Left forelimb (tissue), 1 donor: ENCODE measurements at regions not wholly inside any gene's neighbourhood (a gene's known extent, or its start where the extent isn't known, plus 50 kb on each side); places are given as distances from the start of the nearest gene placed in this dataset.
"Not testable (repeated sequence)": the region's sequence is repeated elsewhere in the genome, so short reads cannot be mapped to it uniquely, and the experiment has no call there.

Experiments
- DNase-seq: peaks from one replicate; pipeline ENCODE4 v3.0.0-alpha.2; 2018; ENCODE audit warnings: low spot score

DNA sequence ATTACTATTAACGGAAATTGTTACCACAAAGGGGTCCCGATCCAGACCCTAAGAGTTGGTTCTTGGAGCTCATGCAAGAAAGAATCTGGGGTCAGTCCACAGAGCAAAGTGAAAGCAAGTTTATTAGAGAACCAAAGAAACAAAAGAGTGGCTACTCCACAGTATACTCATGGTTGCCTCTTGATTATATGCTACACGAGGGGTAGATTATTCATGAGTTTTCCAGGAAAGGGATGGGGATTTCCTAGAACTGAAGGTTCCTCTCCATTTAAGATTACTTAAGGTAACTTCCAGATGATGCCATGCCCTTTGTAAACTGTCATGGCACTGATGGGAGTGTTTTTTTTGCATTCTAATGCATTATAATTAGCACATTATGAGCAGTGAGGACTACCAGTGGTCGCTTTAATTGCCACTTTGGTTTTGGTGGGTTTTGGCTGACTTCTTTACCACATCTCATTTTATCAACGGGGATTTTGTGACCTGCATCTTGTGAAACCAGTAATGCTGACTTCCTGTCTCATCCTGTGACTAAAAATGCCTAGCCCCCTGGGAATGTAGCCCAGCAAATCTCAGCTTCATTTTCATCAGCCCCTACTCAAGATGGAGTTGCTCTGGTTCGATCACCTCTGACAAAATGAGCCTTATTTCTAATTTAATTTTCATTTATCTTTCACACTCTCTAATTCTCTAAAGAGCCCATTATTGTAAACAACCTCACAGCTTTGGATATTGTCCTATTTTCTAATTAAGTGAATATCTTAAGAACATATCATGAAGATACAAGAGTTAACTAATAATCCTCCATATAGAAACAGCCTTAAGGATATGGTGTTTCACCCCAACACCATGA, 336.3 kb downstream of the RASEF start:
- no peak for DNase-seq

DNA sequence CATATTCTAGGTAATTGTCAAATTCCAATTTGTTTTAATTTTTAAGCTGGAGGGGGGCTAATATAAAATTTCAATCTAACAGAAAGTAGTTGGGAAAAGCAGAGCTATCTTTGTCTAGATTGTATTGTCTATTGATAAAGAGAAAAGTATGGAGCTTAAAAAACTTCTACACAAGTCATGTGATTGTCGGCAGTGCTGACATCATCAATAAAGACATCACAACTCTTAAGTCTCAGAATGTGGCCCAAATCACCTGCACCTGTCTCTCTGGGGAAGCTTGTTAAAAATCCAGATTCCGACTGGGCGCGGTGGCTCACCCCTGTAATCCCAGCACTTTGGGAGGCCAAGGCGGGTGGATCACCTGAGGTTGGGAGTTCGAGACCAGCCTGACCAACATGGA, 333.8 kb downstream of the RASEF start:
- no peak for DNase-seq

DNA sequence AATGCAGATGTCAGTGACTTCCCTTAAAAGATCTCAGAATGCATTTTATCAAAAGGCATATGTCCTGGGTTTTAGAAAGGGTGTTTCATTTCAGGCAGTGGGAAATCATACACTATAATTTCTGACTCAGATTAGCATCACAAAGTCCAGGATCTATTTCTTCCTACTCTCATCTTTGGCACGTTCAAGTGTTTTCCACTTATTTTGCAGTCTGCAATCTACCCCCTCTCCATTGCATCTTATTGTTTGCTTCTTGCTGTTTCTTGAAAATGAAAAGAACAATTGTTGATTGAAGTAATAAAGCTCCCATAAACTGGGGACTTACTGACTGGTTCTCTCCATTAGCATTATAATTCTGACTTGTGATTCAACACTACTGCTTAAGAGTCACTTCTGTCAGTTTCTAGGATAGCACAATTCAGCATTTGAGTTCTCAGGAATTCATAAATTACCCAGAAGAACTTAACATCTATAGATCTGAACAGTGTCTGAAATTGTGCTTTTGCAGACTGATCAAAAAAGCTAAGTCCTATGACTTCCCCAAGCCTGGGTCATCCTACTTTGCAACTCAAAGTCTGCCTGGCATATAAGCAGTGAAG, 332.9 kb downstream of the RASEF start:
- no peak for DNase-seq

DNA sequence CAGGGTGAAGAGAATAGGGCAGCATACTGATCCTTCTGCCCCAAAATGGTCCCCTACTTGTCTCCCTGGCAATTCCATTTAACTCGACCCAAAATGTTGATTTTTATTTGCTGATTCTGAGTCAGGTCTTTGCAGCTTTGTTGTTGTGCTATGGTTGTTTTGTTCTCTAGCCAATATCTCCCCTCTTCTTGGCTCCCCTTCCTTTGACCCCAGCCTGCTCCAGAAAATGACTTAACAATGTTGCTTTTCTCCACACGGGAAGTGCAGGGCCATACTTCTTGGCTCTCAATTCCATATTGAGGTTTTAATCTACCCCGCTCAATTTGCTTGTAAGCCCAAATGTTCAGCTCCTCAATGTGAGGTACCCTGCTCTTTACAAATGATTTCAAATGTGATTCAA, 330.0 kb downstream of the RASEF start:
- DNase-seq = peak; percentile 64

DNA sequence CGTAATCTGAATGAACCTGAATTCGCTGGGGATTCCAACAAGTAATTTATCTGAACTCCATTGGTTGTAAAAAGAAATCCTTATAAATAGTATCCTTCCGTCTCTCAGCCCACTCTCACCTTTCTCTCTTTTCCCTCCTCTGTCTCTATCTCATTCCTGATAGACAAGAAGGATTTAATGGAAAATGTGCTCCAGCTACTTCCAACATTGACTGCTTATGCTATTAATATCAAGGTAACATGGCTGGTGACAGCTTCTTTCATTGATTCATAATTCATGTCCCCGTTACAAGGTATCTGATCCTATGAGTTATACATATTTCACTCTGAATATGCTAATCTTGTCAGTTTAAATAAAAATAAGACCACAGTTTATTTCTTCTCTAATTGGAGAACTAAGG, 326.8 kb downstream of the RASEF start:
- DNase-seq = no peak

DNA sequence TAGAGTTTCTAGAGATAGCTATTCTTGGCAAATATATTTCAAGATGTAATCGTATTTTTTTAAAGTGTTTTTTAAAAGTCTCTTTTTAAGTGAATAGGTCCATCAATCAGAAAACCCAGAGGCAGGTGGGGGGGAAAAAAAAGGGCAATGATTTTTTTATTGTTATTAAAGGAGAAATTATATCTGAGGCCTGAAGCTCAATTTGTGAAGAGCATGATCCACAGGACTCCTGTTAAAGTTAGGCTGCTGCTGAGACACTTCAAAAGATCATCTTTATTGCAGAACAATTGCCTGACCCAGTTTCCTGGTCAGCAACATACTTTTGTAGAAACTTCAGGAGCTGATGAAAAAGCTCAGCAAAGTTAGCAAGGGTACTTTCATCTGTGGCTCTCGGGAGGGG, 326.2 kb downstream of the RASEF start:
- DNase-seq = no peak

DNA sequence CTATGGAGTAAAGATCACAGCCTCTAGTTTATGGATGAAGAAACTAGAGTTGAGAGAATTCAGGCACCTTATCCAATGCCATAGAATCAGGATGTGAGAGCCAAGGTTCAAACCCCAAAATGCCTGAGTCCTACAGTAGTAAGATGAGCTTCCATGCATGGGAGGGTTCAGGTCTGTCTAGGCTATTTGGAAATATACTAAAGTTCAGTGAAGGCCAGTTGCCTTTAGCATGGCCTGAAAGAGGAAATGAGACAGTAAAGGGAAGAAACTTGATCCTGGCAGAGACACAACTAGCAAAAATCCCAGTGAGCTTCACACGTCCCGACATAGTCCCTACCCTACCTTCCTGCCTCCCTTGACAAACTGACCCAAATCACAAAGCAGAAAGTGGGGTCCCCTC, 317.0 kb downstream of the RASEF start:
- DNase-seq = no peak

DNA sequence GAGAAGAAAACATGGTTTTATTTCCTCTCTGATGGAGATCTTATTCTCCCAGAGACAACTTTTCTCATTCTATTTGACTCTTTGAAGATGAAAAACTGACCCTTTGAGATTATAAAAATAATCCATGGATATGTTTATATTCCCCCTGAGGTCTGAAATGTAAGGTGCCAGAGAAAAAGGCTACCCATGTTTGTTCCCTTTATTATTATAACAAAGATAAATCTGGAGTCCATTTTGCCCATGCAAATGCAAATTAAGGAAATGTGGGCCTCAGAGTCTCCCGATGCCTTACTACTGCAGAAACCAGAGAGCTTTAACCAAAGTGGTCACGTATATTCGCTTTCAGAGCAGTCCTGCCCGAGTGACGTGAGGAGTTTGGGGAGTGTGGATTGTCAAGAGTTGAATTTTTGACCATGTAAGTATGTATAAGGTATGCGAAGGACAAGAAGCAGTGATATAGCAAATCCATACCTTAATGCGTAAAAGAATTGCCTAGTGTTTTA, 312.5 kb downstream of the RASEF start:
- DNase-seq = no peak

DNA sequence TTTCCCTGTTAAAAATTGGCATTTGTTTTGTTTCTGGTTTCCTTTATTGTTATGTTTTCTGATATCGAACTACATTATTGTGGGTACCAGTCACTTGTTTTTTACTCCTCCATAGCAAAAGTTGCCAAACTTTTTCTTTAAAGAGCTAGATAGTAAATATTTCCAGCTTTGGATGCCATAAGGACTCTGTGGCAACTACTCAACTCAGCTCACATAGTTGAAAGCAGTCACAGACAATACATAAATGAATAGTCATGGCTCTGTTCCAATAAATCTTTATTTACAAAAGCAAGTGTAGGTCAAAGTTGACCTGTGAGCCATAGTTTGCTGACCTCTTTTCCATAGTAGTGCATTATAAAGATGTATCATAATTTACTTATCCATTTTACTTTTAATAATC, 305.0 kb downstream of the RASEF start:
- DNase-seq = no peak

DNA sequence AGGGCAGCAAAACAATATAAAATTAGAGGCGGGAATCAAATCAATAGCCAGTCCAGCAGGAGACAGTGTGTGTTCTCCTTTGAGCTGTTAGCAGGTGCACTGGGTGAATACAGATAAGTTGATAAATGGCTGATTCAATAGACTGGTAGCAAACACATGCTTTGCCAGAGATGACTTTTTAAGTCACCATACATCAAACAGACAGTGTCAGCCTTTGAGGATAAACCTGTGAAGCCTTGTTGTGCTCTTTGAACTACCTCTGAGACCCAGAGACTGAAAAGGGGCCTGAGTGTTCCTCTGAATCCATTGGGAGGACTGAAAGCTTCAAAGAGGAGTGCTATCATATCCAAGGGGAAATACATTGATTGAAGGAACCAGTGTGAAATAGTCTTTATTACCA, 301.9 kb downstream of the RASEF start:
- no peak for DNase-seq

DNA sequence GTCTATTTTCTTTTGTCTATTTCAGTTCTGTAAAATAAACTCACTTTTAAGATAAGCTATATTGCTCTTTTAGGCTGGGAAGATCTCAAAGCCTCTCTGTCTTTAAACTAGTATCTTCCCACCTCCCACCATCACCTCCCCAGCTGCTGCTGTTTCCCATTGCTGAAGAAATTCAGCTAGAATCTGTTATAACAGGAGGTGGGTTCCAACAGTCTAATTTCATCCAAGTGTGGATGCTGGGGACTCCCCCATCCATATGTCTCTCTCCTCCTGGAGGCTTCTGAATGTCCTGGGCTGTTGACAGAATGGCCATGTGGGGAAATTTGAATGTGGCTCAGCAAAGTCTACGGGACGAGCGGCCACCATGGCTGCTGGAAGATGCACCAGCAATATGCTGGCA, 301.0 kb downstream of the RASEF start:
- no peak for DNase-seq

DNA sequence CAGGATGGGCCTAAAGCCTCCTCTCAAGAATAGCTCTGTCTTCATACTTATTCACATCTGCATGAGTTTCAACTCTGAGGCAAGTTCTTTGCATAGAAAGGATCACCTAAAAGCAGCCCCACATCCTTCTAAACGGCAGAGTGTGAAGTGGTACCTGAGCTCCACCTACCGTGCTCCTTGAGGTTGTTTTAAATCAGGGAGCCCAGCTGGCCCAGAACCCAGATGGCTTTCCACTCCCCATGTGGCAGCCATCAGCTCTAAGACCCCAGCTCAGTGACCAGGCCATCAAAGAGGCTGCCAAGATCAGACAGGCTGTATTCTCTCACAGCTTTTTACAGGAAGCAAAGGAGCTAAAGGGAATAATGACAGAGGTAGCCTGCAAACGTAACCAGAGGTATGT, 299.3 kb downstream of the RASEF start:
- no peak for DNase-seq

DNA sequence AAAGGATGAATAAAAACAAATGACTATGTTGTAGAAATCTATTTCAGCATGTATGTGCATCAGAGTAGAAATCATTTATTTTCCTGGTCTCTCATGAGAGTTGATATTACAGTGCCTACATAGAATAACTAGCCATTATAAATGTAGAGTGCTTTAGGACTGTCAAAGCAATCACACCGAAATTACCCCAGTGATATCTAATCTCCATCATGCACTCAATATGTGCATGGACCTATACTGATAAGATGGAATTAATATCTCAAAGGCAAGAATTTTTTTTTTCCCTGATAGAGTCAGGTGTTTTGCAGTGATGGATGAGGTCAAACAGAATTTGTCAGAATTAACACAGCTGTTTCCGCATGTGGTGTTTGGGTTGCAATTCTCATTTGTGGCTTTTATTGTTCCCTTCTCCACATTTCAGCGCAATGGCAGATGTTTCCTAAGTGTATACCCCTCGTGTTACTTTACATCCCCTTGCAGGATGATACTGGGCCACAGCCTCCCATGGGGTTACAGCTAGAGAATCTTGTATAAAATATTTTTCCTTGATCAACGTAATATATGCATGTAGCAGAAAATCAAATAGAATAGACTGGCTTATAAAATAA, 298.8 kb downstream of the RASEF start:
- DNase-seq = no peak

DNA sequence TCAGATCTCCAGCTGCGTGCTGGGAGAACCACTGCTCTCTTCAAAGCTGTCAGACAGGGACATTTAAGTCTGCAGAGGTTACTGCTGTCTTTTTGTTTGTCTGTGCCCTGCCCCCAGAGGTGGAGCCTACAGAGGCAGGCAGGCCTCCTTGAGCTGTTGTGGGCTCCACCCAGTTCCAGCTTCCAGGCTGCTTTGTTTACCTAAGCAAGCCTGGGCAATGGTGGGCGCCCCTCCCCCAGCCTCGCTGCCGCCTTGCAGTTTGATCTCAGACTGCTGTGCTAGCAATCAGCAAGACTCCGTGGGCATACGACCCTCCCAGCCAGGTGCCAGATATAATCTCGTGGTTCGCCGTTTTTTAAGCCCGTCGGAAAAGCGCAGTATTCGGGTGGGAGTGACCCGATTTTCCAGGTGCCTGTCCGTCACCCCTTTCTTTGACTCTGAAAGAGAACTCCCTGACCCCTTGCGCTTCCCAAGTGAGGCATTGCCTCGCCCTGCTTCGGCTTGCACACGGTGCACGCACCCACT, 288.2 kb downstream of the RASEF start:
- not testable (repeated sequence) for DNase-seq

DNA sequence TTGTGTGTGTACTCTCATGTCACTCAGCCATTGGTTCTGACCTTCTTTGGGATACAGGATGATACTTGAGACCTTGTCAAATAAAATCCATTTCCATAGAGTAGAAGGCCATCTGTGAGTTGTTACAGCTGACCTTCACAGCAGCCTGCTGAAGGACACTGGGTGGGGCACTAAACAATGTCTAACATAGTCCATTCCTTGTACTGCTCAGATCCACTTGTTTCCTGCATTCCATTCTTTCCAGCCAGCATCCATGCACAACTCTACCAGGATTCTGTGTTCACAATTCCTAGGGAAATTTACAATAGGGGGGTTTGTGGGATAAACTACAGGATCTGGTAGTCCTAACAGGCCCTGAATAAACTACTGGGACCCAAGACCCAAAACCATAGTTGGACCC, 286.4 kb downstream of the RASEF start:
- no peak for DNase-seq

DNA sequence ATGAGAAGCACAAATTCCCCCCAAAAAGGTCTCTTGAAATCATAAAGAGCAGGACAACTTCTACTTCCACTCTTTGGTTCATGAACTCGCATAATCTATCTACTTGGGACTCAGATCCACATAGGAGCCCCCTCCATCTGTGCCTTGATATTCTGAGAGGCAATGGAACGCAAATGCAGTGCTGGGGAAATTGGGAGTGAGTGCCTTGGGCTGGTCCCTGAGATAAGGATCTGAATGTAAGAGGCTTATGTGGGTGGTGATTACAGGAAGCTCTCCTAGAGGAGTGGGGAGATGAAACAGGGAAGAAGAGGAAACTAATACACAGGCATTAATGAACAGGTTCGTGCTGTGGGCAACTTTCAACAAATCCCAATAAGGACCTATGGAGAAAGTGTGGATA, 285.6 kb downstream of the RASEF start:
- DNase-seq = no peak

DNA sequence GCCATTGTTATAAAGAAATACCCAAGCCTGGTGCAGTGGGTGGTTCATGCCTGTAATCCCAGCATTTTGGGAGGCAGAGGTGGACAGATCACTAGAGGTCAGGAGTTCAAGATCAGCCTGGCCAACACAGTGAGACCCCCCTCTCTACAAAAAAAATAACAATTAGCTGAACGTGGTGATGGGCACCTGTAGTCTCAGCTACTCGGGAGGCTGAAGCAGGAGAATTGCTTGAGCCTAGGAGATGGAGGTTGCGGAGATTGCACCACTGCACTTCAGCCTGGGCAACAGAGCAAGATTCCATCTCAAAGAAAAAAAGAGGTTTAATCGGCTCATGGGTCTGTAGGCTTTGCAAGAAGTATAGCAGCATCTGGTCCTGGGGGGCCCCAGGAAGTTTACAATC, 284.0 kb downstream of the RASEF start:
- not testable (repeated sequence) for DNase-seq

DNA sequence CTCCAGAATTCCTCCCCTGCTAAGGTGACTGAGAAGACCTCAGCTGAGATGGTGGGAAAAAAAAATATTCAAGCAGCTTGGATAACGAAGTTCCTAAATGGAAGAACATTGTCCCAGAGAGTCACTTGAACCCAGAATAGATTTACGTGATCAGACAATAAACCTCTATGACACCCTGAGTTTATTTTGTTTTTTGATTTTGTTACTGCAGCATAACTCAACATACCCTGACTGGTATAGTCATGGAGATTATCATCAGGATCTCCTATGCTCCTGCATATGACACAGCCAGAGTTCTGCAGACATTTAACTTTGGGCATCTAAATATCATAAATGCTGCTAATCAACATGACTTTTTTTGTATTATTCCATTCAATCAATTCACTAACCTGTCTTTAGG, 282.9 kb downstream of the RASEF start:
- DNase-seq = no peak

DNA sequence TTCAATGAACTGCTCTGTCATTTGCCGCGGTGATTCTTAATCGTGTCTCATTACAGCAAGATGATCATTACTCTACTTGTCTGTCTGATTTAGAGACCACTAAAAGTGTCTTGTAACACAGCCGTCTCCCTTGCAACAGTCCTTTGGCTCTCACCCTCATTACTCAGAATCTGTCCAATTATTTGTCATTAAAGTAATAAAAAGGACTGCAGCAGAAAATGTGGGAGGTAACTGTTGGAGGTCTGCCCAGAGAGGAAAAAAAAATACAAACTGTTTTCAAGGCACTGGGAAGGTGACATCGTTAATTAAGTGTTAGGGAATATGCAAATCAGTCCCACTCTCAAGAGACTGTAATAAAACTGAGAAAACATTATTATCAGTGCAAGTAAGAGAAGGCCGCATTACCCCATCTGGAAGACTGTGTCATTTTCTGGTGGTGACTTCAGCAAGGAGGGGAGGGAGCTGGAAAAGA, 281.0 kb downstream of the RASEF start:
- DNase-seq = no peak

DNA sequence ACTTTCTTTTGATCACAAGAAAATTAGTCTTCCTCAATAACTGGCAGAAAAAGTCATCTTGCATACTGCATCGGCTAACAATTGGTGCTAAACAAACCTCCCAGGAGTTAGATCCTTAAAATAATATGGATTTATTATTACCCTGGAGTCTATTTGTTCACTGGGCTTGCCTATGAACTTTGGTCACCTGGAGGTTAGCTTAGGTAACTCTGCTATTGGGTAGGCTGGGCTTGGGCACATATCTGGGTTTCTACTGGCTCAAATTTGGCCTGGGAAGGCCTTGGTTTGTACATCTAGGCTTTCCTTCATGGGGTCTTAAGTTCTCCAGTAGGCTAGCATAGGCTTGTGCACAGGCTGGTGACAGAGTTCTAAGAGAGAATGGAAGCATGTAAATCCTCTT, 279.9 kb downstream of the RASEF start:
- DNase-seq = no peak

DNA sequence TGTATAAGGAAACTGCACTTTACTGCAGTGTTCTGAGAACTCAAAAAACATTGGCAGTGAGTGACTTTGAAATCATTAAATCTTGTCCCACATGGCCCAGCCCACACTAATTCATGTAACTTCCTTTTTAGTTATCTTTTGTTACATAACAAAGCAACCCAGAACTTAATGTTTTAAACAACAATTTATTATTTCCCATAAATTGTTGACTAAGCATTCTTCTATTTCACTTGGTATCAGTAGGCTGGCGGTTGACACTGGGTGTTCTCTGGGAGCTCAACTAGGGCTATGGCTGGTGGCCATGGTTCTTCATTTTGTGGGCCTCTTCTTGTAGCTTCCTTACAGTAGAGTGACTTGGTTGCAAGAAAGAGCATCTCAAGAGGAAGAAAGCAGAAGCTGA, 278.4 kb downstream of the RASEF start:
- DNase-seq = no peak

DNA sequence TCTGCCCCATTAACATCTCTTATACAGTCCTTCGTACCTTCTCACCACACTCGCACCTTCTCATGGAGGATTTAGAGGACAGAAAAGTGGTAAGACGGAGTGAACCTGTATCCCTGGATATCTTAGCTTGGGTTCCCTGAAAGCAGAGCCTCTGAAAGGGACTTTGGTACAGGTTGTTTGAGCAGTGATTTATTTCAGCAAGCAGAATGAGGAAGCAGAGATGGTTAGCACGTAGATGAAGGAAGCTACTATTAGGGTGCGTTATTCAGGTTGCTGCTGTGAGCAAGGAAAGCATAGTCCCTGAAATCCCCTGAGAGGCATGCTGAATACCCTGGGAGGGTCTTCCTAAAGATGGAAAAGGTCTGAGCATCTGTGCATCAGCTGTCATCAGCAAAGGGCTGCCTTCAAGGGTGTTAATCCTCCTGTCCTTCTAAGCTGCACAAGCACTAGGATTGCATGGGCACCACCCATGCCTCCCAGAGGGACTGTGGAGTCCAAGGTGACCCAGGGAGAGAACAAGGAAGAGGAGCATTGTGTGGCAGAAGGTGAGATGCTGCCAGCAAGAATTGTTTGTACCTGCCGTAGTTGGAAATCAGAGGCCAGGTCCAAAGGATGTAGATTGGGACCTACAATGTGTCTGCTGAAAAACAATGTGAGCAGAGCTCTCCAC, 273.7 kb downstream of the RASEF start:
- DNase-seq = no peak
